ENCODE measurements at regions not wholly inside any gene's neighbourhood (a gene's known extent, or its start where the extent isn't known, plus 50 kb on each side); places are given as distances from the start of the nearest gene placed in this dataset.
"Not testable (repeated sequence)": the region's sequence is repeated elsewhere in the genome, so short reads cannot be mapped to it uniquely, and the experiment has no call there.

DNA sequence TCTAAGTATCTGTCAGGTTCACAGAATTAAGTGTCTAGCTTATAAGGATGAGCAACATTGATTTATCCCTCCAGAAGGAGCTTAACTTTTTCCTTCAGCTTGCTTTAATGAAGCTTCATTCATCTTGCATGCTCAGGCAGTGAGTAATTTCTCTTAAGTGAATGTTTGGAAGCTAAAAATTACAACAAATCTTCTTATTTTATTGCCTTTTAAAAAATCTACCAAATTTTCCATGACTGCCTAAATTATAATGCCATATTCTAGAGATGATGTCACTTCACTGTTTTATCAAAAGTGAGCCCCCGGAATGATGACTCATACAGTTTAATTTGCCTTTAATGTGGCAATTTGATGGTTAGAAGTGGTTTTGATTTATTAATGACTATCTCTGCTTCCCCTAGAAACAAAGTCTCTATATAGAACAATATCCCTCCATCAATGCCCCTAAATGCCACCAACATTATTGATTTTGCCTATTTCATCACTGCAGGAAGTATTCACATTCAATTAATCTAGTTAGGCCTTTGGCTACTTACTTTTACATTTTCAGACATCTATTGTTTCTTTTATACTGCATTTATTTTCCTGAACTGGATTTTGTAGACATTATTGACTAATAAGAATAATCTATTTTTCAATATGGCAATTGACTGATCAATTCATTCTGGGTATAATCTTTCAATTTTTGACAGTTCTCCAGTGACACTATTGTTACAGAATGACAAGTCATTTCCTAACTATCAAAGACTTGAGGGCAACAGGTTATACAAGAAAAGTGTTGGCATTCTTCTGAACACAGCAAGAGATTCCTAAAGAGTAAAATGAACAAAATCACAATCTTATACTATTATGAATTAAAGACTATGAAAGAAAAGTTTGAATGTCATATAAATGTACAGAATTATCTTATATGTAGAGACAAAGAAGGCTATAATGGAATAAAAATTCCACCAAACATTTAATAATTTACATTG lies 139.3 kb upstream of the ODAD2 start:
- no peak for DNase-seq (ENCODE audit: low read depth in 2 of 2)

DNA sequence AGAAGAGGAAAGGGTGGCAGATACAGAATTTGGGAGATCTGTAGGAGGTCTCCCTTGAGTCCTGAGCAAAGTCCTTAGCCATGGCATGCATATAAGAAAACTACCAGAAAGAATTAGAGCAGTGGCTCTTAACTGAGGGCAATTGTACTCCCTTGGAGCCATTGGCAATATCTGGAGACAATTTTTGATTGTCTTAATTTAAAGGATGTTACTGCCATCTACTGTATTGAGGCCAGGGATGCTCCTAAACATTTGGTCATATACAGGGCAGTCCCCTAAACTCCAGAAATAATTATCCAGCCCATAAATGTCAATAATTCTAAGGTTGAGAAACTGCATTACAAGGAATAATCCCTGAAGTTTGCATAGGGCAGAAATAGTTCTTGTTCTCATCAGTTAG lies 136.4 kb upstream of the ODAD2 start:
- no peak for DNase-seq (ENCODE audit: low read depth in 2 of 2)

DNA sequence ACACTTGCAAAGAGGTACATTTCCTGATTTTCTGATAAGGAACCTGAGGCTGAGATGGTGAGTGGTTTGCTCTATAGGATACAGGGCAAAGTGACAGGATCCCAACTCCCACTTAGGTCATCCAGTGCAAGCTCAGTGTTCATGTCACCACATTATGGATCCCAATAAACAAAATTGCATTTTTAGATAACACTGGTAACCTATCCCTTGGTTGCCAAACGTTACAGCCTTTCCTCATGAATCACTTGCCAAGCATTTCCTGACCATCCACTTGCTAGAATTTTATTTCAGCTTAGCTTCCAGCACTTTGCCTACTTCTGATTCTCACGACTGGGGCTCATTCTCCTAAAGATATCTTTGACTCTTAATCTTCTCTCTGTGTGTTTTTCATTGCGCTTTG lies 131.4 kb upstream of the ODAD2 start:
- no peak for DNase-seq (ENCODE audit: low read depth in 2 of 2)

DNA sequence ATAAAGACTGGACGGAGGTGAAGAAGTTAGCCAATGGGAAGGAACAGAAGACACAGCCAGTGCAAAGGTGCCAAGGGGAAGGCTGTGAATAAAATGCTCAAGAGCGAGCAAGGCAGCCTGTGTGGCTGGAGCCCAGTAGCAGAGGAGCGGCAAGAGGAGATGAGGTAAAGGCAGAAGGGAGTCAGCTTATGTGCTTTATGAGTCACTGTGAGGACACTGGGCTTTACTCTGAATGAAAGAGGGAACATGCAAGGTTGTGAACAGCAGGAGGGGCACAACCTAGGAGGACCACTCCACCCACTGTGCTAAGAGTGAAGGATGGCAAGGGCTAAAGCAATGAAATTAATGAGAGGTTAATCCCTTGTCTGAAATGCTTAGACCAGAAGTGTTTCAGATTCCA lies 129.0 kb upstream of the ODAD2 start:
- no peak for DNase-seq (ENCODE audit: low read depth in 2 of 2)

DNA sequence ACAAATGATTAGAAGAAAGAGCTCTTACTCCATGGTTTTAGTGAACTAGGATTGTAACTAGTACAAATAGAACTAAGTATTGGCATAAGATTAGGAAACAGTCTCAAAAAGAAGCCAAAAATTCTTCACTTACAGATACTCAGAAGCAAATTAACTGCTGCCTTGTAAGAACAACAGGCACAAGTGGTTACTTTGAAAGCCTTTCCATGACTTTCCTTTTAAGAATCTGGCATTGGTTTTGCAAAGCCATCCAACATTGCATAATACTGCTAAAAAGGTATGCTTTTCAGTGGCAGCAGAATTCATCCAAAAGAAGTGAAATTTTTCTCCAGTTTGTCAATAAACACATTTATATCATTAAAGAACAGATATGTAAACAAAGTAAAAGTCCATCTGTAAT lies 126.8 kb upstream of the ODAD2 start:
- no peak for DNase-seq (ENCODE audit: low read depth in 2 of 2)

DNA sequence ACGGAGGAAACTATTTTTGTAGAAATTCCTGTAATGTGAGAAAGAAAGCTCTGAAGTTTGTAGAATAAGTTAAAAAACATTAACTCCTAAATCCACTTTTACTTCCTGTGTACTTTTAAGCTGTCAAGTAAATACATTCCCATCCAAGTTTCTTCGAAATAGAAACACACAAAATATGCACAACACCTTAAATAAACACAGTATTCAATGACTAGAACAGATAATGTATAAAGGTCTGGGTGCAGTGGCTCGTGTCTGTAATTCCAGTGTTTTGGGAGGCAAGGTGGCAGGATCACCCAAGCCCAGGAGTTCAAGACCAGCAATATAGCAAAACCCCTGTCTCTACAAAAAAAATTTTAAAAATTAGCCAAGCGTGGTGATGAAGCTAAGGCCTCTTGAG lies 121.9 kb upstream of the ODAD2 start:
- no peak for DNase-seq (ENCODE audit: low read depth in 2 of 2)

DNA sequence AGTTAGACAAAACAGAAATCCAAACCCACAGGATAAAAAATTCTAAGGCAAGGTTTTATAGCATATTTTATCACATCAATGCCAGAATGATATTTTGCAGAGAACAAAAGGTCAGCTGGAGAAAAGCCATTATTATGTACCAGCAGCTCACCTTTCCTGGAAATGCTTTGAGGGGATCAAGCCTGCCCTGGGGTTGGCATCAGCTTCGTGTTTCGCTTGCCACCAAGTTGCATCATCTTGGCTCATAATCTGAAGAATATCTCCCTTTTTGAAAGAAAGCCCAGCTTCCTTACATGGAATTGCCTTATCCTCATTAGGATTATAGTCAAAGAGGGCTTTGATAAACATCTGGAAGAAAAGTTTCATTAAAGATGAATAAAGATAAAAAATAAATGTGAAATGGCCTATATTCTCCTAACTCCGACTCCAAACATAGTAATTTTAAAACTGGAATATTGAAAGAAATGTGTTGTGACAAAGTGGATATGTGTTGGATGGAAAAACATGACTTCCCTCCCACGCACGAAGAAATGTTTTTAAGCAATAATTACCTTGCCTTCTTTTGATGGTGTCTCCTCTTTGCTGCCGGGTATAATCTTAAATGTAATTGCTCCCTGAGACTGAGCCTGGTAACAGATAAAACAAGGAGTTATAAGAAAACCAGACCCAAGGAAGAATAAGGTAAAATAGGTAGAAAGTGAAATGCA lies 121.3 kb upstream of the ODAD2 start:
- DNase-seq (ENCODE audit: low read depth in 2 of 2), result no peak

DNA sequence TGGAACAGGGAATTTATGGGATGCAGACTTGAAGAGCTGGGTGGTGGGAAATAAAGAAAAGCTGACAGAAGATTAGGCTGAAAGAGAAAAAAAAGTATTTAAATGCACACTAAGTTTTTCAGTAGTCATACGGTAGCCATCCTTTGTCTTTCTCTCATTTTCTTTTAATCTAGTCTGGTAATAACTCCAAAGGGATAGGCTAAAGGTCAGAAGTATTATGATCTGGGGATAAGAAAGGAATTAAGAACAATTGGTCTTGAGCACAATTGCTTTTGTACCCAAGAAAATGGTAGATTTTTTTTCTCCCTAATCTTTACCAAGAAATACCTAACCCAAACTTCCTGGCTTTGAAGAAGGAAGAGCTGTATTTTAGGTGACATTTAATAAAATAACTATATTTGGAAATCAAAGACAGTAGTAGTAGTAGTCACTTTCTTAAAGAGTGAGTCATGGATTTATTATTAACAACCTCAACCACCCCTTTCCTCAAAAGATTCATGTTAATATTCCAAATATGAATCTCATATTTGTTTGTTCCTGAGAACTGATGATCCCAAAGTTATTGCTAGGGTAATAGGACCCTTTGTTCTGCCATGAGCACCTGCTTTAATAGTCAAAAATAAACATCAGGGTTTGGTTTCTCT lies 120.2 kb upstream of the ODAD2 start:
- no peak for DNase-seq (ENCODE audit: low read depth in 2 of 2)

DNA sequence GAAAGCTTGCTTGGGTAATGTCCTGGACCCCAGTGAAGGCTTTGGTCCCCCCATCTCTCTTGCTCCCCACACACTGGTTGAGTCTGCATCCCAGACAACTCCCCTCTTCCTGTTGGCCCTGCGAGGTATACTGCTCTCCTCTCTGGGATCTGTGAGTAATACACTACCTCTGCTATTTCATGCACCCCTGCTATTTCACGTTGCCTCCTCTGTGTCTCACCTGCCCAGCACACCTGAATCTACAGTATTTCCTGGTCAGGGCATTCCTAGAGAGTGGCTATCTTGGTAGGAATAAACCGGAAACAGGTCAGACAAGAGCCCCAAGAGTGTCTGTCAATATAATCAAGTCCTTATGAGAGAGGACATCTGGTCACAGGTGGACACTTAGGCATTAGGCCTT lies 114.3 kb upstream of the ODAD2 start:
- no peak for DNase-seq (ENCODE audit: low read depth in 2 of 2)

DNA sequence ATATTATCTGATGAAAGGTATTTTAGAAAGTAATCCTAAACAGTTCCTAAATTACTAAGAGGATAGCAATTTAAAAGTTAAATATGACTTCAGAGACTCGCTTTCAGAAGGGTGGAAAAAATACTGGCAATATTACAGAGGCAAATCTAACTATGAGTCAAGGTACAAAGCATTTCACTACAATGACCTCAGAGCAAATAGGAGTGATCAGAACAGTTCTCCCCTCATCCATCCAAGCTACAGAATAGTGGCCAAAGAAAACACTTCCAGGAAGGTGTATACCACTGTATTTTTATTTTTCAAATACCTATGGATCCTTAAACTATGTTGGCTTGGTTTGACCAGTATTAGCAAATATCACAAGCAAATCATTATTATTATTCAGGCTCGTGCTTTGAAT lies 112.8 kb upstream of the ODAD2 start:
- DNase-seq (ENCODE audit: low read depth in 2 of 2), result no peak

DNA sequence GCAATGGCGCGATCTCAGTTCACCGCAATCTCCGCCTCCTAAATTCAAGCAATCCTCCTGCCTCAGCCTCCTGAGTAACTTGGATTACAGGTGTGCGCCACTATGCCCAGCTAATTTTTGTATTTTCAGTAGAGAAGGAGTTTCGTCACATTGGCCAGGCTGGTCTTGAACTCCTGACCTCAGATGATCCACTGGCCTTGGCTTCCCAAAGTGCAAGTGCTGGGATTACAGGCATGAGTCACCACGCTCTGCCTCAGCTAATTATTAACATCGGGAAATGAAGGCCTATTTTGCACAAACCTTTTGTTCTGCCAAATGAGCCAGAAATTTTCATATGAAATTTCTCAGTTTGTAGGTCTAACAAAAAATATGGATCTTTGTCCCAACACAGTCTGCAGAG lies 106.7 kb upstream of the ODAD2 start:
- DNase-seq (ENCODE audit: low read depth in 2 of 2), result no peak

DNA sequence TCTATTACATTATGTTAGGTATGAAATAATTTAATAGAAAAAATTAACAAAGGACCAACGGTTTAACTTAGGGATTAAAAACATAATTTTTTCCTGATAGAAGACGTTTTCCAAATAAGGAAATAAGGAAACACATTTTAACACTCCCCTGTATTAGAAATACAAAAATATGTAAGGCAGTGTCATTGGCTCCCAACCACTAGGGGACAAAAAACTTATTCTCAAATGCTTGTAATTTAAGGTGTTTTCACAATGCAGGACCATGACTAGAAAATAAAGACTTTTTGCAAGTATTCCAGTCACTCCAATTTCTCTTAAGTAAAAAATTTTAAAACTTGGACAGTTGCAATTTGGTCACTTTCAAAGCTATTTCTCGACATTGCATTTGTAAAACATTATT lies 98.8 kb upstream of the ODAD2 start:
- no peak for DNase-seq (ENCODE audit: low read depth in 2 of 2)

DNA sequence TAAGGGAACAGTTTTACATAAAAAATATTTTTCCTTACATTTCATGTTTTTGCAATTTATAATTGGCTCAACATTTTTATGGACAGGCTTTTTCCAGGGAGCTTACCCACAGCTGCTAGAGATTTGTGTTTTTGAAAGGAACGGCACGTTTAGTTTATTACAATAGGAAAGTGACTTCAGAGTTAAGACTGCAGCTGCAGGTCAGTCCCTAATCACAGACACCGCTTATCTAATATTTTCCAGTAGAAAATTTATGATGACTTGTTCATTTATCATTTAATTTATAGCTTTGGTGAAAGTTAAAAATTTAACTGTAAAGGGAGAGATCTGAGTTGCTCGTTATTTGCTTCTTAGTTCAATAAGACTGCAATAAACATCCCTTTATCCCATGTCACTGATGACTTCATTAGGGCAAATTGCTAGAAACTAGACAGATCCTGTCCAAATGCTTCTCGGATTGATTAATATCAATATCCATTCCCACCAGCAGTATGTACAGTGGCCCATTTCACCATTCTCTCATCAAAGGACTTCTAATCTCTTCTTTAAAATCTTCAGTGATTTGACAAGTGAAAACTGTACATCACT lies 97.0 kb upstream of the ODAD2 start:
- DNase-seq (ENCODE audit: low read depth in 2 of 2), result no peak

DNA sequence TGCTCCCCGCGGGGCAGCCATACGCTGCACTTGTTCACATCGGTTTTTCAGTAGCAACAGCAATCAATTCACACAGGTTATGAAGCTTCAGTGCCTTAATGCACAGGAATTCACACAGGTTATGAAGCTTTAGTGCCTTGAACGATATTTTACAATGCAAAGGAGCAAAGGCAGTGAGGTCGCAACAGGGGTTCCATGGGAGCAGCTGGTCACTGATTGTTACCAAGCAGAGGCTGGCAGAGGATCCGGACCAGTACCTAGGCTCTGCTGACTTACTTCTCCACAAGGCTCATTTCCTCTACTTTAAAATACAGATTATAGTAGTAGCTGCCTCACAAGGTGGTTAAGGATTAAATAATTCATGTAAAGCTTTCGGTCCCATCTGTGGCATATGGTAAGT lies 95.2 kb upstream of the ODAD2 start:
- DNase-seq (ENCODE audit: low read depth in 2 of 2), result no peak

DNA sequence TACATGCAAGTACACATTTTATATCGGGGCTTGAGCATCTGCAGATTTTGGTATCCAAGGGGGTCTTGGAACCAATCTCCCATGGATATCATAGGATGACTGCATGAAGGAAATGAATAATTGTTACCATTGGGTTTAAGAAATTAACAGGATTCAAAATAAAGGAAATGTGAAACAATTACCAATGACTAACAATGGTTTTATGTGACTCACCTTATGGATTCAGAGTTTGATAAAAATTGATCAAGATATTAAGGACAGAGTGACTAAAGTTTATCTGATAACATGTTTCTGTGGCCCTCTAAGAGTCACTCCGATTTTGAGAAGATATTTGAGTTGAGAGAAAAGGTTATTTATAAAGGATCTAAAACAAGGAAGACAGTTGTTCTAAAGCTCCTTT lies 93.0 kb upstream of the ODAD2 start:
- DNase-seq (ENCODE audit: low read depth in 2 of 2), result no peak

DNA sequence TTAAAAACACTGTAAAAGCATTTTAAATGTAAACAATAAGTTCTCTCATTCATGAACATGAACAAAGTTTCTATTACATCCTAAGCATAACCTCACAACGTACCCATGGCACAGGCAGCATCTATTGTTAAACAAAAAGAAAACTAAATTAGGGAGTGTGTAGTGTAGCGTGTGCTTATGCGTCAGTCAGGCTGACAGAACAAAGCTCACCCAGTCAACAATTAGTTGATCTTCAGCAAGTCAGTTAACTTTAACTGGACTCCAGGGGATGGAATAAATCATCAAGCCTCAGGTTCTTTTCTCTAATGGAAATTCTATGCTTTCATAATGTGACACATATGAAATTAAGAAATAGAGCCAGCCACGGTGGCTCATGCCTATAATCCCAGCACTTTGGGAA lies 91.6 kb upstream of the ODAD2 start:
- DNase-seq (ENCODE audit: low read depth in 2 of 2), result no peak

DNA sequence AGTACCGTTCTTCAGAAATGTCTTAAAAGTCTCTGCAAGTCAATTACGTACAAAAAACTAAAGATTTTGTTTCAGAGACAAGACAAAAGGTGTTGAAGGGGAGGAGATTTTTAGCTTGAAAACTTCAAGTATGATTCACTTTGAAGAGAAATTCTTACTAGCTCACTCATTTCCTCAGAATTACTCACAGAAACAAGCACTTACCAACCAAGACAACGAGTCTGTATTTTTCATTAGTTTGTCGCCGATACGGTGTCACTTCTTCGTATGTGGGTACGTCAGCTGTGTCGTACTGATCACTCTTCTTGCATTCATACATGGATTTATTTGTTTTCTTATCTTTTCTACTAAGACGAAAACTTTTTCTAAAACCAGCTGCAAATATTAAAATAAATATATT lies 90.6 kb upstream of the ODAD2 start:
- no peak for DNase-seq (ENCODE audit: low read depth in 2 of 2)

DNA sequence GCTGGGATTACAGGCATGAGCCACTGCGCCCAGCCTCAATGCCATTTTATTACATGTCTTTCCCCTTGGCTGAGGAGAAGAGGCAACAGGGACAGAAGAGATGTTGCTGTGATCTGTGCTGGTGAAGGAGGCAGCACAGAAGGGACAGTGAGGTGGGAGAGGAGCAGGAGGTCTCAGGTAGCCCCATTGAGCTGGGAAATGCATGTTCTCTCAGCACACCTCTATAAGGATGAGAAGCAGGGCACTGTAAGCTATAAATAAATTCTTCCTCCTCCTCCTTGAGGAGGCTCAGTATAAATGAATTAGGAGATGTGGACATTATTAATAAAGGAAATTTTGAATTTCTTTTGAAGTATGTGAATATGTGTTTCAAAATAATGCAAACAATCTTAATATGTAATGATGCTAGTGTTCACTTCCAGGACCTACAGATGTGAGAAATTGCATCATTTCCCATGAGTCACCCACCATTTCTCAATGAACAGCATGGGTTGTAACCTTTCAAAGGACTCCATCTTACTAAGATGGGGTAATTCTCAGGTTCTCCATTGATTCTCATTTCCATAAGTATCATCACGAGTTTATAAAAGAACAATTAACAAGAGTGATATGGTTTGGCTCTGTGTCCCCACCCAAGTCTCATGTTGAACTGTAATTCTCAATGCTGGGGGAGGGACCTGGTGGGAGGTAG lies 88.9 kb upstream of the ODAD2 start:
- DNase-seq (ENCODE audit: low read depth in 2 of 2), result no peak

DNA sequence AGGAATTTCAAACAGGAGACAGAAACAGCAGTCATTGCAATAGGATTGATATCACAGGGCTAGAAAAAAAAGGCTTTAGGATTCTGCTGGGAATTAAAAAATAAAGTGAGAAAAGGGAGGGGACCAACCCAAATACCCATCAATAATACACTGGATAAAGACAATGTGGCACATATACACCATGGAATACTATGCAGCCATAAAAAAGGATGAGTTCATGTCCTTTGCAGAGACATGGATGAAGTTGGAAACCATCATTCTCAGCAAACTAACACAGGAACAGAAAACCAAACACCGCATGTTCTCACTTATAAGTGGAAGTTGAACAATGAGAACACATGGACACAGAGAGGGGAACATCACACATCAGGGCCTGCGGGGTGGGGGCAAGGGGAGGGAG lies 86.9 kb upstream of the ODAD2 start:
- DNase-seq (ENCODE audit: low read depth in 2 of 2), result not testable (repeated sequence)

DNA sequence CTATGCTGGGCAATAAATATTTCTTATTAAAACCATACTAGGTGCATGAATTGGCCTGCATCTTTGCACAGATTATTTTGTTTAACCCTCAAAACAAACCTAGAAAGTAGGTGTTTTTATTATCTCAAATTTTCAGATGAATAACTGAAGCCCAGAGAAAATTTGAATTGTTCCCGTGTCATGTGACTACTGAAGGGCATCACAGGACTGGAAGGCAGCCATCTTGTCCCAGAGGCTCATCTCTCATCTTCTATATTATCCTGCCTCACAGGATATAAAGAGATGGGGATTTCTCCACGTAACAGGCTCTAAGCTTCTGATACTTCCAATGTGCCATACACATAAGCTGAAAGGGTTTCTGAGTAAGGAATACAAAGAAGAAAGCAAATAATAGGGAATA lies 84.0 kb upstream of the ODAD2 start:
- DNase-seq (ENCODE audit: low read depth in 2 of 2), result no peak

DNA sequence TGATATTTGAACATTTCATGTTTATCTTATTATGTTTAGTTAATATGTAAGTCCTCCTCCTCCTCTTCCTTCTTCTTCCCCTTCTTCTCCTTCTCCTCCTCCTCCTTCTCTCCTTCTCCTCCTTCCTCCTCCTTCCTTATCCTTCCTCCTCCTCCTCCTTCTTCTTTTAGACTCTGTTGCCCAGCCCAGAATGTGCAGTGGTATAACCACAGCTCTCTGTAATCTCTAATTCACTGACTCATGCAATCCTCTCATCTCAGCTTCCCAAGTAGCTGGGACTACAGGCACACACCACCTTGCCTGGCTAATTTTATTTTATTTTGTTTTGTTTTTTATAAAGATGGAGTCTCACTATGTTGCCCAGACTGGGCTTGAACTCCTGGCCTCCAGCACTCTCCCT lies 83.4 kb upstream of the ODAD2 start:
- DNase-seq (ENCODE audit: low read depth in 2 of 2), result no peak

DNA sequence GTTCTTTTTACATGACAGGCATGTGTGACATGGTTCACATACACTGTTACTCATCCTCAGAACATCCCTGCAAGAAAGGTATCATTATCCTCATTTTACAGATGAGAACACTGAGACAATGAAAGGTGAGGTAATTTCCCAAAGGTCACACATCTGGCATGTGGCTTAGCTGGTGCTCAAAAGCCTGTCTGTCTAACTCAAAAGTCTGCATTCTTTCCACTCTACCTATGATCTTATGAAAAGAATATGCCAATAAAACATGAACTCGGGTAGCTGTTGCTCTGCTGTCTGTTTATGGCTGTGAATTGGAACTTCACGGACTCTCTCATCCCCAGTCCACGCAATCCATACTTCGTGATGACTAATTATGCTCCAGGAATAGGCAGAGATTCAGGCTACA lies 79.0 kb upstream of the ODAD2 start:
- DNase-seq (ENCODE audit: low read depth in 2 of 2), result no peak
